ENCODE measurements at regions not wholly inside any gene's neighbourhood (a gene's known extent, or its start where the extent isn't known, plus 50 kb on each side); places are given as distances from the start of the nearest gene placed in this dataset.
A peak's percentile ranks its signal among the peaks of the same experiment; 100 is the strongest.

GRCh38 chr7:25314731-25315267, 86.5 kb upstream of the NPVF start:
- TF ChIP-seq POLR2A (IDR thresholded peaks at IDR 0.05) (no peak), EP300 (IDR thresholded peaks at IDR 0.05) (no peak), CTCF (IDR thresholded peaks at IDR 0.05) (no peak)
- Histone ChIP-seq H3K36me3 (no peaks in the 10 kb centered on the region), H3K9me3 (no peaks in the 10 kb centered on the region), H3K27me3 (no peaks in the 10 kb centered on the region), H3K4me3 (no peak overlapping the region), H3K27ac (no peak overlapping the region), H3K4me1 (ENCODE audit: insufficient read depth) (peaks cover 12% of the 10 kb centered on the region)
- intact Hi-C loops (cut with DNase I) = no loop called here
- 44 to 57% (median 54%) methylated on average over 10 of the region's 10 CpGs for WGBS, 3 donors
- DNase-seq = no peak

GRCh38 chr7:25316366-25316765, 88.1 kb upstream of the NPVF start:
- no peak overlapping the region for H3K4me3 ChIP-seq
- H3K36me3 ChIP-seq = no peaks in the 10 kb centered on the region
- no peak overlapping the region for H3K27ac ChIP-seq
- 65 to 89% (median 74%) methylated on average over 2 of the region's 2 CpGs for WGBS, 3 donors
- intact Hi-C loops (cut with DNase I) = no loop called here
- H3K4me1 ChIP-seq (ENCODE audit: insufficient read depth) = peaks cover 16% of the 10 kb centered on the region
- TF ChIP-seq POLR2A (IDR thresholded peaks at IDR 0.05) (no peak), EP300 (IDR thresholded peaks at IDR 0.05) (no peak), CTCF (IDR thresholded peaks at IDR 0.05) (no peak)
- H3K27me3 ChIP-seq = no peaks in the 10 kb centered on the region
- no peak for DNase-seq
- H3K9me3 ChIP-seq = no peaks in the 10 kb centered on the region

- DNase-seq = no peak
- Histone ChIP-seq H3K36me3 (no peaks in the 10 kb centered on the region), H3K4me3 (no peak overlapping the region), H3K4me1 (ENCODE audit: insufficient read depth) (peaks cover 22% of the 10 kb centered on the region), H3K27ac (no peak overlapping the region), H3K9me3 (no peaks in the 10 kb centered on the region), H3K27me3 (no peaks in the 10 kb centered on the region)
- intact Hi-C loops (cut with DNase I) = no loop called here
- TF ChIP-seq EP300 (IDR thresholded peaks at IDR 0.05) = no peak
- TF ChIP-seq POLR2A (IDR thresholded peaks at IDR 0.05) = no peak
- TF ChIP-seq CTCF (IDR thresholded peaks at IDR 0.05) = no peak
- 94 to 100% (median 98%) methylated on average over 1 of the region's 1 CpG for WGBS, 3 donors
Measured at GRCh38 chr7:25318047-25318446, 89.8 kb upstream of the NPVF start.

- WGBS, 3 donors = 0 to 7% (median 2%) methylated on average over 1 of the region's 1 CpG
- intact Hi-C loops (cut with DNase I) = loop anchor here in 1 of 4 donors (10.0 kb wide), 1 partner anchor 65 kb away; no protein-coding TSS in a partner anchor
- Histone ChIP-seq H3K36me3 (no peaks in the 10 kb centered on the region), H3K4me3 (no peak overlapping the region), H3K4me1 (ENCODE audit: insufficient read depth) (peaks cover 17% of the 10 kb centered on the region), H3K9me3 (no peaks in the 10 kb centered on the region), H3K27ac (peak overlapping the region in 1 of 2 donors; percentile 44), H3K27me3 (no peaks in the 10 kb centered on the region)
- DNase-seq = no peak
- TF ChIP-seq CTCF (IDR thresholded peaks at IDR 0.05) (no peak), EP300 (IDR thresholded peaks at IDR 0.05) (no peak)
Measured at GRCh38 chr7:25319707-25320106, 91.4 kb upstream of the NPVF start.
